ENCODE measurements at regions not wholly inside any gene's neighbourhood (a gene's known extent, or its start where the extent isn't known, plus 50 kb on each side); places are given as distances from the start of the nearest gene placed in this dataset.

GRCh38 chr6:219019-219570 is 73.2 kb upstream of the DUSP22 start:
- Histone ChIP-seq H3K4me1 (ENCODE audit: control insufficient read depth, insufficient read depth, low read length) (peaks cover 4% of the 10 kb centered on the region), H3K27ac (ENCODE audit: insufficient read depth, low read depth, low read length, poor library complexity, severe bottlenecking) (no peak overlapping the region), H3K9me3 (ENCODE audit: control insufficient read depth, low read length) (no peaks in the 10 kb centered on the region), H3K27me3 (ENCODE audit: control insufficient read depth, insufficient read depth, low read length, poor library complexity, severe bottlenecking) (no peaks in the 10 kb centered on the region), H3K36me3 (ENCODE audit: control insufficient read depth, insufficient read depth, low read length) (no peaks in the 10 kb centered on the region), H3K4me3 (ENCODE audit: insufficient read depth, low read depth, low read length) (no peak overlapping the region)
- 91% methylated on average over 3 of the region's 3 CpGs for WGBS, 2 experiments

GRCh38 chr6:219641-220198 is 72.6 kb upstream of the DUSP22 start:
- Histone ChIP-seq H3K27me3 (ENCODE audit: control insufficient read depth, insufficient read depth, low read length, poor library complexity, severe bottlenecking) (no peaks in the 10 kb centered on the region), H3K36me3 (ENCODE audit: control insufficient read depth, insufficient read depth, low read length) (no peaks in the 10 kb centered on the region), H3K9me3 (ENCODE audit: control insufficient read depth, low read length) (no peaks in the 10 kb centered on the region), H3K4me1 (ENCODE audit: control insufficient read depth, insufficient read depth, low read length) (peaks cover 4% of the 10 kb centered on the region), H3K4me3 (ENCODE audit: insufficient read depth, low read depth, low read length) (no peak overlapping the region), H3K27ac (ENCODE audit: insufficient read depth, low read depth, low read length, poor library complexity, severe bottlenecking) (no peak overlapping the region)
- 48 to 54% methylated on average over 16 to 17 of the region's 17 CpGs for WGBS, 2 experiments

- no peaks in the 10 kb centered on the region for H3K9me3 ChIP-seq (ENCODE audit: control insufficient read depth, low read length)
- H3K27ac ChIP-seq (ENCODE audit: insufficient read depth, low read depth, low read length, poor library complexity, severe bottlenecking) = no peak overlapping the region
- no peaks in the 10 kb centered on the region for H3K36me3 ChIP-seq (ENCODE audit: control insufficient read depth, insufficient read depth, low read length)
- peaks cover 4% of the 10 kb centered on the region for H3K4me1 ChIP-seq (ENCODE audit: control insufficient read depth, insufficient read depth, low read length)
- no peak overlapping the region for H3K4me3 ChIP-seq (ENCODE audit: insufficient read depth, low read depth, low read length)
- no peaks in the 10 kb centered on the region for H3K27me3 ChIP-seq (ENCODE audit: control insufficient read depth, insufficient read depth, low read length, poor library complexity, severe bottlenecking)
- WGBS, 2 experiments = 97% methylated on average over 2 to 4 of the region's 4 CpGs
Measured at GRCh38 chr6:220312-220711, 72.0 kb upstream of the DUSP22 start.

- Histone ChIP-seq H3K27me3 (ENCODE audit: control insufficient read depth, insufficient read depth, low read length, poor library complexity, severe bottlenecking) (no peaks in the 10 kb centered on the region), H3K36me3 (ENCODE audit: control insufficient read depth, insufficient read depth, low read length) (no peaks in the 10 kb centered on the region), H3K27ac (ENCODE audit: insufficient read depth, low read depth, low read length, poor library complexity, severe bottlenecking) (no peak overlapping the region), H3K4me1 (ENCODE audit: control insufficient read depth, insufficient read depth, low read length) (peaks cover 4% of the 10 kb centered on the region), H3K9me3 (ENCODE audit: control insufficient read depth, low read length) (no peaks in the 10 kb centered on the region), H3K4me3 (ENCODE audit: insufficient read depth, low read depth, low read length) (no peak overlapping the region)
- 75 to 77% methylated on average over 16 of the region's 16 CpGs for WGBS, 2 experiments
Measured at GRCh38 chr6:220721-221475, 71.4 kb upstream of the DUSP22 start.

GRCh38 chr6:221531-222349 is 70.5 kb upstream of the DUSP22 start:
- Histone ChIP-seq H3K4me1 (ENCODE audit: control insufficient read depth, insufficient read depth, low read length) (peaks cover 4% of the 10 kb centered on the region), H3K36me3 (ENCODE audit: control insufficient read depth, insufficient read depth, low read length) (no peaks in the 10 kb centered on the region), H3K27ac (ENCODE audit: insufficient read depth, low read depth, low read length, poor library complexity, severe bottlenecking) (no peak overlapping the region), H3K4me3 (ENCODE audit: insufficient read depth, low read depth, low read length) (no peak overlapping the region), H3K27me3 (ENCODE audit: control insufficient read depth, insufficient read depth, low read length, poor library complexity, severe bottlenecking) (no peaks in the 10 kb centered on the region), H3K9me3 (ENCODE audit: control insufficient read depth, low read length) (no peaks in the 10 kb centered on the region)
- WGBS, 2 experiments = 92 to 94% methylated on average over 14 of the region's 14 CpGs

- H3K9me3 ChIP-seq (ENCODE audit: control insufficient read depth, low read length) = no peaks in the 10 kb centered on the region
- WGBS, 2 experiments = 90 to 97% methylated on average over 4 to 5 of the region's 5 CpGs
- H3K36me3 ChIP-seq (ENCODE audit: control insufficient read depth, insufficient read depth, low read length) = no peaks in the 10 kb centered on the region
- no peak overlapping the region for H3K4me3 ChIP-seq (ENCODE audit: insufficient read depth, low read depth, low read length)
- H3K4me1 ChIP-seq (ENCODE audit: control insufficient read depth, insufficient read depth, low read length) = peaks cover 4% of the 10 kb centered on the region
- H3K27ac ChIP-seq (ENCODE audit: insufficient read depth, low read depth, low read length, poor library complexity, severe bottlenecking) = no peak overlapping the region
- H3K27me3 ChIP-seq (ENCODE audit: control insufficient read depth, insufficient read depth, low read length, poor library complexity, severe bottlenecking) = no peaks in the 10 kb centered on the region
Measured at GRCh38 chr6:222468-222867, 69.8 kb upstream of the DUSP22 start.

GRCh38 chr6:223136-223535 is 69.2 kb upstream of the DUSP22 start:
- Histone ChIP-seq H3K4me3 (ENCODE audit: insufficient read depth, low read depth, low read length) (no peak overlapping the region), H3K27me3 (ENCODE audit: control insufficient read depth, insufficient read depth, low read length, poor library complexity, severe bottlenecking) (no peaks in the 10 kb centered on the region), H3K36me3 (ENCODE audit: control insufficient read depth, insufficient read depth, low read length) (no peaks in the 10 kb centered on the region), H3K4me1 (ENCODE audit: control insufficient read depth, insufficient read depth, low read length) (peaks cover 4% of the 10 kb centered on the region), H3K9me3 (ENCODE audit: control insufficient read depth, low read length) (no peaks in the 10 kb centered on the region), H3K27ac (ENCODE audit: insufficient read depth, low read depth, low read length, poor library complexity, severe bottlenecking) (no peak overlapping the region)
- WGBS, 2 experiments = 61 to 63% methylated on average over 9 of the region's 9 CpGs

GRCh38 chr6:223763-224162 is 68.5 kb upstream of the DUSP22 start:
- Histone ChIP-seq H3K9me3 (ENCODE audit: control insufficient read depth, low read length) (no peaks in the 10 kb centered on the region), H3K27me3 (ENCODE audit: control insufficient read depth, insufficient read depth, low read length, poor library complexity, severe bottlenecking) (no peaks in the 10 kb centered on the region), H3K27ac (ENCODE audit: insufficient read depth, low read depth, low read length, poor library complexity, severe bottlenecking) (no peak overlapping the region), H3K4me3 (ENCODE audit: insufficient read depth, low read depth, low read length) (no peak overlapping the region), H3K4me1 (ENCODE audit: control insufficient read depth, insufficient read depth, low read length) (peaks cover 4% of the 10 kb centered on the region), H3K36me3 (ENCODE audit: control insufficient read depth, insufficient read depth, low read length) (no peaks in the 10 kb centered on the region)
- WGBS, 2 experiments = 95 to 96% methylated on average over 11 of the region's 12 CpGs

GRCh38 chr6:224350-224749 is 67.9 kb upstream of the DUSP22 start:
- no peak overlapping the region for H3K4me3 ChIP-seq (ENCODE audit: insufficient read depth, low read depth, low read length)
- no peaks in the 10 kb centered on the region for H3K27me3 ChIP-seq (ENCODE audit: control insufficient read depth, insufficient read depth, low read length, poor library complexity, severe bottlenecking)
- peaks cover 4% of the 10 kb centered on the region for H3K4me1 ChIP-seq (ENCODE audit: control insufficient read depth, insufficient read depth, low read length)
- WGBS, 2 experiments = 96% methylated on average over 13 of the region's 13 CpGs
- H3K9me3 ChIP-seq (ENCODE audit: control insufficient read depth, low read length) = no peaks in the 10 kb centered on the region
- no peaks in the 10 kb centered on the region for H3K36me3 ChIP-seq (ENCODE audit: control insufficient read depth, insufficient read depth, low read length)
- H3K27ac ChIP-seq (ENCODE audit: insufficient read depth, low read depth, low read length, poor library complexity, severe bottlenecking) = no peak overlapping the region

GRCh38 chr6:225121-225721 is 67.1 kb upstream of the DUSP22 start:
- Histone ChIP-seq H3K36me3 (ENCODE audit: control insufficient read depth, insufficient read depth, low read length) (no peaks in the 10 kb centered on the region), H3K9me3 (ENCODE audit: control insufficient read depth, low read length) (no peaks in the 10 kb centered on the region), H3K4me3 (ENCODE audit: insufficient read depth, low read depth, low read length) (no peak overlapping the region), H3K4me1 (ENCODE audit: control insufficient read depth, insufficient read depth, low read length) (no peaks in the 10 kb centered on the region), H3K27ac (ENCODE audit: insufficient read depth, low read depth, low read length, poor library complexity, severe bottlenecking) (no peak overlapping the region), H3K27me3 (ENCODE audit: control insufficient read depth, insufficient read depth, low read length, poor library complexity, severe bottlenecking) (no peaks in the 10 kb centered on the region)
- 92 to 94% methylated on average over 20 of the region's 20 CpGs for WGBS, 2 experiments

Measured in ectodermal cell (in vitro differentiated cells).